H9 (cell line): ENCODE measurements at regions not wholly inside any gene's neighbourhood (a gene's known extent, or its start where the extent isn't known, plus 50 kb on each side); places are given as distances from the start of the nearest gene placed in this dataset.

Experiments used
- DNase-seq: peaks from one replicate; pipeline ENCODE4 v3.0.0-alpha.2; 2017
- H2AFZ ChIP-seq: one replicate; pipeline ENCODE4 v1.6.1; 2013; ENCODE audit warnings: mild to moderate bottlenecking, low read length, control low read depth, moderate library complexity
- H2AK5ac ChIP-seq: 2 replicates; pipeline ENCODE4 v1.6.1; 2013; ENCODE audit warnings: low read length, control low read depth, mixed read lengths; ENCODE audit not compliant: insufficient read length
- H2BK120ac ChIP-seq: one replicate; pipeline ENCODE4 v1.6.1; 2013; ENCODE audit warnings: low read depth, mild to moderate bottlenecking, low read length, control low read depth, inconsistent platforms; ENCODE audit not compliant: poor library complexity, severe bottlenecking
- H2BK12ac ChIP-seq: 2 replicates; pipeline ENCODE4 v1.6.1; 2013; ENCODE audit warnings: low read length, control low read depth, mixed read lengths, low read depth; ENCODE audit not compliant: insufficient read length
- H2BK15ac ChIP-seq: 2 replicates; pipeline ENCODE4 v1.6.1; 2013; ENCODE audit warnings: low read depth, low read length, control low read depth
- H2BK20ac ChIP-seq: one replicate; pipeline ENCODE4 v1.6.1; 2013; ENCODE audit warnings: low read depth, mild to moderate bottlenecking, low read length, control low read depth, inconsistent platforms; ENCODE audit not compliant: poor library complexity, severe bottlenecking
- H2BK5ac ChIP-seq: 2 replicates; pipeline ENCODE4 v1.6.1; 2013; ENCODE audit warnings: low read length, control low read depth, mixed read lengths; ENCODE audit not compliant: insufficient read length
- H3K14ac ChIP-seq: 2 replicates; pipeline ENCODE4 v1.6.1; 2013; ENCODE audit warnings: low read length, control low read depth; ENCODE audit not compliant: insufficient read depth
- H3K18ac ChIP-seq: 2 replicates; pipeline ENCODE4 v1.6.1; 2013; ENCODE audit warnings: low read depth, mild to moderate bottlenecking, mixed read lengths, low read length, control low read depth; ENCODE audit not compliant: insufficient read length
- H3K23ac ChIP-seq: 2 replicates; pipeline ENCODE4 v1.6.1; 2013; ENCODE audit warnings: low read length, control low read depth, mixed read lengths, low read depth; ENCODE audit not compliant: insufficient read length
- H3K23me2 ChIP-seq: 2 replicates; pipeline ENCODE4 v1.6.1; 2013; ENCODE audit warnings: low read depth, mild to moderate bottlenecking, mixed read lengths, low read length, control low read depth; ENCODE audit not compliant: insufficient read length, poor library complexity, severe bottlenecking
- H3K27ac ChIP-seq: 2 replicates; pipeline ENCODE4 v1.5.1; 2013; ENCODE audit warnings: low read length, control low read depth, mixed read lengths, low read depth; ENCODE audit not compliant: insufficient read length
- H3K27me3 ChIP-seq: 2 replicates; pipeline ENCODE4 v1.6.1; 2013; ENCODE audit warnings: low read length, control low read depth, inconsistent platforms; ENCODE audit not compliant: insufficient read depth
- H3K4ac ChIP-seq: 2 replicates; pipeline ENCODE4 v1.6.1; 2013; ENCODE audit warnings: low read depth, mild to moderate bottlenecking, control low read depth, inconsistent platforms, low read length, moderate library complexity
- H3K4me1 ChIP-seq: 2 replicates; pipeline ENCODE4 v1.6.1; 2013; ENCODE audit warnings: low read length, control low read depth, inconsistent platforms; ENCODE audit not compliant: insufficient read depth
- H3K4me2 ChIP-seq: 2 replicates; pipeline ENCODE4 v1.6.1; 2013; ENCODE audit warnings: low read length, control low read depth, mixed read lengths; ENCODE audit not compliant: insufficient read length, insufficient read depth
- H3K56ac ChIP-seq: 2 replicates; pipeline ENCODE4 v1.6.1; 2013; ENCODE audit warnings: low read depth, mild to moderate bottlenecking, mixed read lengths, low read length, control low read depth; ENCODE audit not compliant: insufficient read length
- H3K79me1 ChIP-seq: 2 replicates; pipeline ENCODE4 v1.6.1; 2013; ENCODE audit warnings: low read depth, mild to moderate bottlenecking, moderate library complexity, low read length, control low read depth, inconsistent platforms; ENCODE audit not compliant: insufficient read depth, poor library complexity, severe bottlenecking
- H3K79me2 ChIP-seq: 2 replicates; pipeline ENCODE4 v1.6.1; 2013; ENCODE audit warnings: low read length, control low read depth, inconsistent platforms; ENCODE audit not compliant: insufficient read depth
- H3K9ac ChIP-seq: 2 replicates; pipeline ENCODE4 v1.6.1; 2013; ENCODE audit warnings: low read length, control low read depth, mixed read lengths; ENCODE audit not compliant: insufficient read length; ENCODE audit errors: extremely low read depth
- H3K9me3 ChIP-seq: one replicate; pipeline ENCODE4 v1.6.1; 2013; ENCODE audit warnings: low read depth, low read length, inconsistent platforms; ENCODE audit not compliant: control insufficient read depth
- H3T11ph ChIP-seq: one replicate; pipeline ENCODE4 v1.6.1; 2013; ENCODE audit warnings: mild to moderate bottlenecking, low read length, control low read depth, inconsistent platforms
- H4K20me1 ChIP-seq: one replicate; pipeline ENCODE4 v1.6.1; 2013; ENCODE audit not compliant: control insufficient read depth, insufficient read length, insufficient read depth
- H4K5ac ChIP-seq: 2 replicates; pipeline ENCODE4 v1.6.1; 2013; ENCODE audit warnings: low read depth, mild to moderate bottlenecking, mixed read lengths, low read length, control low read depth; ENCODE audit not compliant: insufficient read length
- H4K8ac ChIP-seq: replicated peaks from 2 replicates; pipeline ENCODE4 v1.6.1; 2013; ENCODE audit warnings: low read length, control low read depth, mixed read lengths, low read depth; ENCODE audit not compliant: insufficient read length
- H4K91ac ChIP-seq: 2 replicates; pipeline ENCODE4 v1.6.1; 2013; ENCODE audit warnings: low read depth, mild to moderate bottlenecking, moderate library complexity, mixed read lengths, low read length, control low read depth; ENCODE audit not compliant: insufficient read length
- H3K27ac Mint-ChIP-seq, 3 experiments: 2 replicates in 2 of 3; 3 replicates in 1 of 3; pipeline ENCODE4 v1.8.0; 2020 to 2021; ENCODE audit warnings: mixed read lengths in 3 of 3, mild to moderate bottlenecking in 1 of 3, moderate library complexity in 1 of 3
- H3K27me3 Mint-ChIP-seq: 2 replicates; pipeline ENCODE4 v1.8.0; 2021; ENCODE audit warnings: low read depth, mild to moderate bottlenecking, moderate library complexity, mixed read lengths
- H3K36me3 Mint-ChIP-seq, 3 experiments: 2 replicates in 2 of 3; 3 replicates in 1 of 3; pipeline ENCODE4 v1.8.0; 2020 to 2021; ENCODE audit warnings: low read depth in 3 of 3, mixed read lengths in 3 of 3; ENCODE audit not compliant: insufficient read depth in 1 of 3
- H3K4me1 Mint-ChIP-seq, 2 experiments: 2 replicates each; pipeline ENCODE4 v1.8.0; 2020; ENCODE audit warnings: mixed read lengths in 2 of 2
- H3K4me3 Mint-ChIP-seq, 2 experiments: 2 replicates in 1 of 2; 3 replicates in 1 of 2; pipeline ENCODE4 v1.8.0; 2020 to 2021; ENCODE audit warnings: mild to moderate bottlenecking in 2 of 2, mixed read lengths in 2 of 2, moderate library complexity in 1 of 2
- H3K9me3 Mint-ChIP-seq, 2 experiments: 2 replicates in 1 of 2; 3 replicates in 1 of 2; pipeline ENCODE4 v1.8.0; 2020; ENCODE audit warnings: mild to moderate bottlenecking in 2 of 2, mixed read lengths in 2 of 2, moderate library complexity in 1 of 2
- CTCF ChIP-seq: fragments of 200-600 bp; sonication (generic); conservative IDR thresholded peaks from 3 replicates; pipeline ENCODE4 v1.8.0; 2021; ENCODE audit warnings: antibody characterized with exemption, mild to moderate bottlenecking
- WGBS: extraction: QIAGEN DNeasy Blood & Tissue Kit; methylation state at CpG from one replicate; pipeline ENCODE4 v1.1.7; 2013; ENCODE audit warnings: missing lambda C conversion rate, low lambda C conversion rate, mixed read lengths; ENCODE audit not compliant: insufficient read length; ENCODE audit errors: extremely low coverage; 5-methylcytosine and 5-hydroxymethylcytosine counted together

GRCh38 chr5:136517755-136518154, 152.4 kb upstream of the TRPC7 start:
- no peak for TF ChIP-seq CTCF
- Histone ChIP-seq H2AK5ac (no peak overlapping the region), H4K8ac (no peak overlapping the region), H2BK120ac (no peak overlapping the region), H3K23ac (no peak overlapping the region), H3T11ph (no peak overlapping the region), H3K4me1 (no peaks in the 10 kb centered on the region), H2BK15ac (no peak overlapping the region), H3K9ac (no peak overlapping the region), H2BK20ac (no peak overlapping the region), H3K27ac (no peak overlapping the region), H3K27me3 (no peaks in the 10 kb centered on the region), H2BK12ac (no peak overlapping the region), H3K79me1 (no peaks in the 10 kb centered on the region), H3K4me2 (no peak overlapping the region), H4K91ac (no peak overlapping the region), H4K20me1 (no peaks in the 10 kb centered on the region), H4K5ac (no peak overlapping the region), H3K79me2 (no peaks in the 10 kb centered on the region), H2AFZ (no peak overlapping the region), H3K56ac (no peak overlapping the region), H3K18ac (no peak overlapping the region), H3K4ac (no peak overlapping the region), H3K9me3 (no peaks in the 10 kb centered on the region), H2BK5ac (no peak overlapping the region), H3K14ac (no peak overlapping the region), H3K23me2 (no peaks in the 10 kb centered on the region)
- DNase-seq: no peak
- Mint-ChIP-seq H3K36me3 (no peaks in the 10 kb centered on the region), H3K4me1 (peaks cover 6 to 13% of the 10 kb centered on the region in 2 experiments; a peak in 3 of 4 replicates), H3K9me3 (no peaks in the 10 kb centered on the region), H3K27ac (no peak overlapping the region), H3K4me3 (no peak overlapping the region), H3K27me3 (peaks cover 3% of the 10 kb centered on the region; the same call in 1 of the 2 replicates)
- WGBS: no CpG with 5 or more reads among the region's 1 CpG
